ENCODE measurements at regions not wholly inside any gene's neighbourhood (a gene's known extent, or its start where the extent isn't known, plus 50 kb on each side); places are given as distances from the start of the nearest gene placed in this dataset.
"Not testable (repeated sequence)": the region's sequence is repeated elsewhere in the genome, so short reads cannot be mapped to it uniquely, and the experiment has no call there.

- peaks cover 42% of the 10 kb centered on the region for H3K79me2 ChIP-seq (ENCODE audit: low read length)
- peak overlapping the region; percentile 99 for H3K4me2 ChIP-seq (ENCODE audit: low read length)
- H3K36me3 ChIP-seq (ENCODE audit: low read depth, low read length), result peaks cover 9% of the 10 kb centered on the region; the same call in 1 of the 2 replicates
- intact Hi-C loops (cut with micrococcal nuclease), result loop anchor here (5.0 kb wide), 1 partner anchor 259 kb away; no protein-coding TSS in a partner anchor
- H3K4me3 ChIP-seq (ENCODE audit: low read length), result peak overlapping the region; percentile 96
- DNase-seq, result no peak
- H3K9ac ChIP-seq (ENCODE audit: low read length), result peak overlapping the region; percentile 93
- H3K4me1 ChIP-seq (ENCODE audit: insufficient read depth, low read length), result peaks cover 3% of the 10 kb centered on the region
- H3K9me3 ChIP-seq (ENCODE audit: low read length), result no peaks in the 10 kb centered on the region
- no peaks in the 10 kb centered on the region for H3F3A ChIP-seq (ENCODE audit: low read length, unreplicated experiment)
- peak overlapping the region; percentile 86; the same call in 1 of the 2 replicates for H3K27ac ChIP-seq (ENCODE audit: low read length)
- no peaks in the 10 kb centered on the region for H4K20me1 ChIP-seq (ENCODE audit: low read length)
- peak overlapping the region; percentile 91; the same call in 1 of the 2 replicates for H2AFZ ChIP-seq (ENCODE audit: low read length)
- no TSS peak for BruUV-seq (replicated peaks)
- ATAC-seq, result no peak
- H3K9me2 ChIP-seq (replicated peaks; ENCODE audit: low read length), result no peaks in the 10 kb centered on the region
- POLR2A ChIA-PET (ENCODE audit: unreplicated experiment), result interaction anchor here (0.6 kb wide), 4 partner anchors 92 to 1551 kb away, joined by 6 to 7 read pairs (median 7); no protein-coding TSS in a partner anchor
- no peaks in the 10 kb centered on the region for H3K27me3 ChIP-seq (ENCODE audit: low read length)
- TF ChIP-seq CTCF (conservative IDR thresholded peaks at IDR 0.05; ENCODE audit: low read depth, low read length) (no peak), EZH2phosphoT487 (IDR thresholded peaks at IDR 0.05; ENCODE audit: borderline replicate concordance, low read length) (no peak), EZH2 (IDR thresholded peaks at IDR 0.05; ENCODE audit: low read length, unreplicated experiment) (no peak)
- CTCF ChIA-PET, result interaction anchor here (0.6 kb wide), 1 partner anchor 306 kb away, joined by 4 read pairs; no protein-coding TSS in a partner anchor
Measured at GRCh38 chr7:67301667-67302066, 305.0 kb downstream of the TYW1 start.

GRCh38 chr7:67302113-67303039 lies 305.7 kb downstream of the TYW1 start:
- ATAC-seq, result peak; percentile 89
- Histone ChIP-seq H3K9me2 (replicated peaks; ENCODE audit: low read length) (no peaks in the 10 kb centered on the region), H3F3A (ENCODE audit: low read length, unreplicated experiment) (no peaks in the 10 kb centered on the region), H3K4me3 (ENCODE audit: low read length) (peak overlapping the region; percentile 96), H3K4me1 (ENCODE audit: insufficient read depth, low read length) (peaks cover 3% of the 10 kb centered on the region), H4K20me1 (ENCODE audit: low read length) (no peaks in the 10 kb centered on the region), H3K9ac (ENCODE audit: low read length) (peak overlapping the region; percentile 93), H3K27ac (ENCODE audit: low read length) (peak overlapping the region; percentile 86), H3K79me2 (ENCODE audit: low read length) (peaks cover 44% of the 10 kb centered on the region), H3K4me2 (ENCODE audit: low read length) (peak overlapping the region; percentile 99), H3K27me3 (ENCODE audit: low read length) (no peaks in the 10 kb centered on the region), H2AFZ (ENCODE audit: low read length) (peak overlapping the region; percentile 91), H3K36me3 (ENCODE audit: low read depth, low read length) (peaks cover 12% of the 10 kb centered on the region; the same call in 1 of the 2 replicates), H3K9me3 (ENCODE audit: low read length) (no peaks in the 10 kb centered on the region)
- BruUV-seq (replicated peaks), result TSS peak; percentile 54
- peak; percentile 98 for DNase-seq
- CTCF ChIA-PET, result interaction anchor here (0.6 kb wide), 1 partner anchor 307 kb away, joined by 4 read pairs; no protein-coding TSS in a partner anchor
- intact Hi-C loops (cut with micrococcal nuclease), result loop anchor here (5.0 kb wide), 1 partner anchor 260 kb away; no protein-coding TSS in a partner anchor
- POLR2A ChIA-PET (ENCODE audit: unreplicated experiment), result interaction anchor here (0.6 to 0.8 kb wide), 5 partner anchors 122 to 1552 kb away, joined by 3 to 13 read pairs (median 7); no protein-coding TSS in a partner anchor
- TF ChIP-seq CTCF (conservative IDR thresholded peaks at IDR 0.05; ENCODE audit: low read depth, low read length), result no peak
- TF ChIP-seq EZH2 (IDR thresholded peaks at IDR 0.05; ENCODE audit: low read length, unreplicated experiment), result no peak
- no peak for TF ChIP-seq EZH2phosphoT487 (IDR thresholded peaks at IDR 0.05; ENCODE audit: borderline replicate concordance, low read length)

- DNase-seq; H3F3A ChIP-seq (ENCODE audit: low read length, unreplicated experiment); H3K9ac ChIP-seq (ENCODE audit: low read length); ATAC-seq; CTCF ChIA-PET; BruUV-seq (replicated peaks); H3K9me2 ChIP-seq (replicated peaks; ENCODE audit: low read length); H4K20me1 ChIP-seq (ENCODE audit: low read length); H3K4me1 ChIP-seq (ENCODE audit: insufficient read depth, low read length); H2AFZ ChIP-seq (ENCODE audit: low read length); POLR2A ChIA-PET (ENCODE audit: unreplicated experiment); H3K27me3 ChIP-seq (ENCODE audit: low read length); H3K27ac ChIP-seq (ENCODE audit: low read length); H3K4me2 ChIP-seq (ENCODE audit: low read length); H3K4me3 ChIP-seq (ENCODE audit: low read length); H3K9me3 ChIP-seq (ENCODE audit: low read length): not testable (repeated sequence)
- Histone ChIP-seq H3K79me2 (ENCODE audit: low read length) (peaks cover 44% of the 10 kb centered on the region), H3K36me3 (ENCODE audit: low read depth, low read length) (peaks cover 26% of the 10 kb centered on the region)
- intact Hi-C loops (cut with micrococcal nuclease), result loop anchor here (5.0 kb wide), 1 partner anchor 263 kb away; no protein-coding TSS in a partner anchor
Measured at GRCh38 chr7:67304846-67305245, 308.2 kb downstream of the TYW1 start.
